ENCODE measurements at regions not wholly inside any gene's neighbourhood (a gene's known extent, or its start where the extent isn't known, plus 50 kb on each side); places are given as distances from the start of the nearest gene placed in this dataset.

- no peaks in the 10 kb centered on the region for H3K36me3 Mint-ChIP-seq
These were observed 117.2 kb downstream of the C7orf25 start for GRCh38 chr7:42794673-42795072.

GRCh38 chr7:42792841-42793240 lies 119.0 kb downstream of the C7orf25 start:
- H3K27me3 ChIP-seq (replicated peaks in 1 of 2; ENCODE audit: control insufficient read depth in 2 of 2, extremely low read depth in 1 of 2, insufficient read depth in 2 of 2, low read length in 1 of 2) = no peaks in the 10 kb centered on the region
- H3K27me3 Mint-ChIP-seq = peaks cover 10 to 15% of the 10 kb centered on the region in 2 donors
- POLR2A ChIA-PET = no interaction called here
- no peak overlapping the region for H3K4me3 Mint-ChIP-seq
- CTCF ChIA-PET = no interaction called here
- H3K27ac ChIP-seq (ENCODE audit: low read length) = no peak overlapping the region
- no peak overlapping the region for H3K4me3 ChIP-seq (ENCODE audit: control insufficient read depth in 1 of 2, extremely low read depth in 1 of 2, low read length in 1 of 2)
- WGBS (ENCODE audit: insufficient coverage) = no CpG with 5 or more reads among the region's 3 CpGs
- no peak overlapping the region for H3K27ac Mint-ChIP-seq
- peaks cover 0 to 10% (median 4%) of the 10 kb centered on the region in 3 donors for H3K9me3 Mint-ChIP-seq
- H3K9me3 ChIP-seq = no peaks in the 10 kb centered on the region
- no peaks in the 10 kb centered on the region for H3K4me1 ChIP-seq (ENCODE audit: control insufficient read depth in 1 of 2, extremely low read depth in 1 of 2, insufficient read depth in 2 of 2, low read length in 2 of 2)
- H3K4me1 Mint-ChIP-seq = no peaks in the 10 kb centered on the region
- no peaks in the 10 kb centered on the region for H3K36me3 ChIP-seq (ENCODE audit: control insufficient read depth in 2 of 2, extremely low read depth in 1 of 2, insufficient read depth in 1 of 2, low read length in 1 of 2)
- ATAC-seq (replicated peaks in 1 of 4) (no peak), DNase-seq (no peak)
- H3K36me3 Mint-ChIP-seq = no peaks in the 10 kb centered on the region

More at GRCh38 chr7:42794673-42795072, 117.2 kb downstream of the C7orf25 start:
- peaks cover 10 to 15% of the 10 kb centered on the region in 2 donors for H3K27me3 Mint-ChIP-seq
- Histone ChIP-seq H3K4me3 (ENCODE audit: control insufficient read depth in 1 of 2, extremely low read depth in 1 of 2, low read length in 1 of 2) (no peak overlapping the region), H3K27ac (ENCODE audit: low read length) (no peak overlapping the region), H3K27me3 (replicated peaks in 1 of 2; ENCODE audit: control insufficient read depth in 2 of 2, extremely low read depth in 1 of 2, insufficient read depth in 2 of 2, low read length in 1 of 2) (no peaks in the 10 kb centered on the region), H3K9me3 (no peaks in the 10 kb centered on the region), H3K36me3 (ENCODE audit: control insufficient read depth in 2 of 2, extremely low read depth in 1 of 2, insufficient read depth in 1 of 2, low read length in 1 of 2) (no peaks in the 10 kb centered on the region), H3K4me1 (ENCODE audit: control insufficient read depth in 1 of 2, extremely low read depth in 1 of 2, insufficient read depth in 2 of 2, low read length in 2 of 2) (no peaks in the 10 kb centered on the region)
- no peak overlapping the region for H3K27ac Mint-ChIP-seq
- ChIA-PET POLR2A (no interaction called here), CTCF (no interaction called here)
- H3K4me1 Mint-ChIP-seq = no peaks in the 10 kb centered on the region
- ATAC-seq (replicated peaks in 1 of 4) = no peak
- no peak for DNase-seq
- H3K9me3 Mint-ChIP-seq = peaks cover 0 to 19% (median 9%) of the 10 kb centered on the region in 3 donors
- no peak overlapping the region for H3K4me3 Mint-ChIP-seq
- 96% methylated on average over 18 of the region's 19 CpGs for WGBS (ENCODE audit: insufficient coverage)

- Mint-ChIP-seq H3K4me3 (no peak overlapping the region), H3K4me1 (no peaks in the 10 kb centered on the region), H3K27me3 (peaks cover 0 to 8% of the 10 kb centered on the region in 2 donors), H3K36me3 (no peaks in the 10 kb centered on the region), H3K9me3 (no peaks in the 10 kb centered on the region), H3K27ac (no peak overlapping the region)
- Histone ChIP-seq H3K27ac (ENCODE audit: low read length) (no peak overlapping the region), H3K4me3 (ENCODE audit: control insufficient read depth in 1 of 2, extremely low read depth in 1 of 2, low read length in 1 of 2) (no peak overlapping the region), H3K36me3 (ENCODE audit: control insufficient read depth in 2 of 2, extremely low read depth in 1 of 2, insufficient read depth in 1 of 2, low read length in 1 of 2) (no peaks in the 10 kb centered on the region), H3K4me1 (ENCODE audit: control insufficient read depth in 1 of 2, extremely low read depth in 1 of 2, insufficient read depth in 2 of 2, low read length in 2 of 2) (no peaks in the 10 kb centered on the region), H3K27me3 (replicated peaks in 1 of 2; ENCODE audit: control insufficient read depth in 2 of 2, extremely low read depth in 1 of 2, insufficient read depth in 2 of 2, low read length in 1 of 2) (no peaks in the 10 kb centered on the region), H3K9me3 (no peaks in the 10 kb centered on the region)
- ATAC-seq (replicated peaks in 1 of 4) = no peak
- ChIA-PET CTCF (no interaction called here), POLR2A (no interaction called here)
- no CpG with 5 or more reads among the region's 1 CpG for WGBS (ENCODE audit: insufficient coverage)
- no peak for DNase-seq
These were observed 121.7 kb downstream of the C7orf25 start for GRCh38 chr7:42790196-42790595.

DNA sequence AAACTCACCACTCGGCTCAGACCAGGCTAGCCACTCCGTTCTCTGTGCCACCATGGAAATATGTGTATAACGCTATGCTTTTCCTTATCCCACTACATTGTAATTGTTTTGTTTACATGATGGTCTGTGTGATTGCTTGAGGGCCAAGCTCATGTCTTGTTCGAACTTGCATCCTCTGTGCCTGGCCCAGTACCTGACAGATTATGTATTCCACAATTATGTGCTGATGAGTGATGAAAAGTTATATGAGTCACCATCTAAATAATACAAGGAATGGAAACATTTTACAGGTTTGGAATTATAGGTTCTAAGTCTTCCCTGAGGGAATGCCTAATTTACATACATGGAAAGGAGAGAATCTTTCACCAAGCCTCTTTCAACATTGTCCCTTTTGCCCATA lies 137.4 kb downstream of the C7orf25 start:
- Mint-ChIP-seq H3K36me3 (peaks cover 2% of the 10 kb centered on the region), H3K9me3 (peaks cover 8 to 10% (median 8%) of the 10 kb centered on the region in 3 donors), H3K4me3 (no peak overlapping the region), H3K27ac (no peak overlapping the region), H3K4me1 (no peaks in the 10 kb centered on the region), H3K27me3 (peaks cover 0 to 2% of the 10 kb centered on the region in 2 donors)
- WGBS (ENCODE audit: insufficient coverage) = 43% methylated on average over 1 of the region's 4 CpGs
- POLR2A ChIA-PET = no interaction called here
- Histone ChIP-seq H3K4me1 (ENCODE audit: control insufficient read depth in 1 of 2, extremely low read depth in 1 of 2, insufficient read depth in 2 of 2, low read length in 2 of 2) (no peaks in the 10 kb centered on the region), H3K27me3 (replicated peaks in 1 of 2; ENCODE audit: control insufficient read depth in 2 of 2, extremely low read depth in 1 of 2, insufficient read depth in 2 of 2, low read length in 1 of 2) (peaks cover 0 to 12% of the 10 kb centered on the region in 2 experiments), H3K36me3 (ENCODE audit: control insufficient read depth in 2 of 2, extremely low read depth in 1 of 2, insufficient read depth in 1 of 2, low read length in 1 of 2) (no peaks in the 10 kb centered on the region), H3K9me3 (no peaks in the 10 kb centered on the region), H3K4me3 (ENCODE audit: control insufficient read depth in 1 of 2, extremely low read depth in 1 of 2, low read length in 1 of 2) (no peak overlapping the region), H3K27ac (ENCODE audit: low read length) (no peak overlapping the region)
- no peak for ATAC-seq (replicated peaks in 1 of 4)
- no peak for DNase-seq
- CTCF ChIA-PET = no interaction called here

DNA sequence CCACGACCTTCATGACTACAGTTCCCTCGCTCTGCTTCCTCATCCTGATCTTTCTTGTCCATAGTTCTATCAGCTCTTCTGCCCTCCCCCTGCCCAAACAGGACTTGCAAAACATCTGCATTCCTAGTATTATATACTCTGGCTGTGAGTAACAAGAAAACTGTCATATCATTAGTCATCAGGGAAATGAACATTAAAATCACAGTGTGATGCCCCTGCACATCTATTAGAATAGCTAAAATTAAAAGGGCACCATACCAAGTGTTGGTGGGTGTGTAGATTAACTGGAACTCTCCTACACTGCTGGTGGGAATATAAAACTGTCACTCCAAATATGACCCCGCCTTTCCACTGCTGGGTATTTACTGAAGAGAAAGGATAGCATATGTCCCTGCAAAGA lies 141.8 kb downstream of the C7orf25 start:
- Histone ChIP-seq H3K9me3 (no peaks in the 10 kb centered on the region), H3K4me1 (ENCODE audit: control insufficient read depth in 1 of 2, extremely low read depth in 1 of 2, insufficient read depth in 2 of 2, low read length in 2 of 2) (no peaks in the 10 kb centered on the region), H3K27me3 (replicated peaks in 1 of 2; ENCODE audit: control insufficient read depth in 2 of 2, extremely low read depth in 1 of 2, insufficient read depth in 2 of 2, low read length in 1 of 2) (peaks cover 0 to 11% of the 10 kb centered on the region in 2 experiments), H3K27ac (ENCODE audit: low read length) (no peak overlapping the region), H3K36me3 (ENCODE audit: control insufficient read depth in 2 of 2, extremely low read depth in 1 of 2, insufficient read depth in 1 of 2, low read length in 1 of 2) (no peaks in the 10 kb centered on the region), H3K4me3 (ENCODE audit: control insufficient read depth in 1 of 2, extremely low read depth in 1 of 2, low read length in 1 of 2) (no peak overlapping the region)
- H3K9me3 Mint-ChIP-seq = no peaks in the 10 kb centered on the region
- H3K27ac Mint-ChIP-seq = no peak overlapping the region
- H3K27me3 Mint-ChIP-seq = peaks cover 0 to 3% of the 10 kb centered on the region in 2 donors
- ChIA-PET POLR2A (no interaction called here), CTCF (no interaction called here)
- ATAC-seq (replicated peaks in 1 of 4) (no peak), DNase-seq (no peak)
- no peak overlapping the region for H3K4me3 Mint-ChIP-seq
- WGBS (ENCODE audit: insufficient coverage) = 33% methylated on average over 1 of the region's 3 CpGs
- no peaks in the 10 kb centered on the region for H3K36me3 Mint-ChIP-seq
- H3K4me1 Mint-ChIP-seq = no peaks in the 10 kb centered on the region

DNA sequence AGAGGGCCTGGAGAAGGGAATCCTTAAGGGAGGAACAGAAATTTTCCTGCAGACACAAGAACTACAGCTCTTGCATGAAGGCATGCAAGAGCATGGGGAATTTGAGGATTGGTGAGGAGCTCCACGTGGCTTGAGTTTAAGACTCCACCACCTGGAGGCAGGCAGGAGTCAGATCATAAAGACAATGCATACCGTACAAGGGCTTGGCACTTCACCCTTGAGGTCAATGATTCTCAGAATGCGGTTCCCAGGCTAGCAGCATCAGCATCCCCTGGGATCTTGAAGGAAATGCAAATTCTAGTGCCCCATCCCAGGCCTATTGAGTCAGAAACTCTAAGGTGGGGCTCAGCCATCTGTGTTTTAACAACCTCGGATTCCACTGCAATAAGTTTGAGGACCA lies 143.8 kb downstream of the C7orf25 start:
- CTCF ChIA-PET = no interaction called here
- WGBS (ENCODE audit: insufficient coverage) = 62% methylated on average over 3 of the region's 4 CpGs
- Histone ChIP-seq H3K4me1 (ENCODE audit: control insufficient read depth in 1 of 2, extremely low read depth in 1 of 2, insufficient read depth in 2 of 2, low read length in 2 of 2) (no peaks in the 10 kb centered on the region), H3K27me3 (replicated peaks in 1 of 2; ENCODE audit: control insufficient read depth in 2 of 2, extremely low read depth in 1 of 2, insufficient read depth in 2 of 2, low read length in 1 of 2) (peaks cover 0 to 13% of the 10 kb centered on the region in 2 experiments), H3K36me3 (ENCODE audit: control insufficient read depth in 2 of 2, extremely low read depth in 1 of 2, insufficient read depth in 1 of 2, low read length in 1 of 2) (no peaks in the 10 kb centered on the region), H3K4me3 (ENCODE audit: control insufficient read depth in 1 of 2, extremely low read depth in 1 of 2, low read length in 1 of 2) (no peak overlapping the region), H3K27ac (ENCODE audit: low read length) (no peak overlapping the region), H3K9me3 (no peaks in the 10 kb centered on the region)
- no peak for DNase-seq
- Mint-ChIP-seq H3K36me3 (no peaks in the 10 kb centered on the region), H3K4me3 (no peak overlapping the region), H3K4me1 (no peaks in the 10 kb centered on the region), H3K27ac (no peak overlapping the region), H3K27me3 (peaks cover 6 to 14% of the 10 kb centered on the region in 2 donors), H3K9me3 (peaks cover 0 to 9% (median 0%) of the 10 kb centered on the region in 3 donors)
- no peak for ATAC-seq (replicated peaks in 1 of 4)
- POLR2A ChIA-PET = no interaction called here

DNA sequence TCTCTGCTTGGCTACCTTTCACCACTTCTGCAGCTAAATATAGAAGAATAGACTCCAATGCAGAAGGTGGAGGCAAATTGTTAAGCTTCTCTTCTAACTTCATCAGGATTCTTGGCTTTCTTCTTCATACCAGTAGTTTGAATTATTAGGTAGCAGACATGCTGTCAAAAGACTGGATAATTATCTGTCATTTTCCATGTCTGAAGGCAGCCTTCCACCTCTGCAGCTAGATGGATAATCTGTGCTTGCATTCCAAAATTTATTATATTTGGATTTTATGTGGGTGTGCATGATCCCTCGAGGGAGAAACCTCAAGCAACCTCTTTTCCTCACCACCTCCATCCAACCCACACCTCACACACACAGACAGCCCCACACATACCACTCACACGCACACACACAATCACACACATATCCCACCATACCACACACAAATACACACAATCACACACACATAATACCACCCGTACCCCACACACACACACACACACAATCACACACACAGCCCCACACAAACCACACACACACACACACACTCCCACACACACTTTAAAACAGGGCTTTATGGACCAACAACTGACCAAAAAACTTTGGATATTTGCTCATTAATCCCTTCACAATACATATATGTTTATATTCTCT lies 145.0 kb downstream of the C7orf25 start:
- no peak overlapping the region for H3K4me3 ChIP-seq (ENCODE audit: control insufficient read depth in 1 of 2, extremely low read depth in 1 of 2, low read length in 1 of 2)
- Mint-ChIP-seq H3K9me3 (peaks cover 0 to 9% (median 0%) of the 10 kb centered on the region in 3 donors), H3K4me3 (no peak overlapping the region), H3K27ac (no peak overlapping the region), H3K27me3 (peaks cover 6 to 14% of the 10 kb centered on the region in 2 donors), H3K4me1 (no peaks in the 10 kb centered on the region), H3K36me3 (no peaks in the 10 kb centered on the region)
- no peaks in the 10 kb centered on the region for H3K36me3 ChIP-seq (ENCODE audit: control insufficient read depth in 2 of 2, extremely low read depth in 1 of 2, insufficient read depth in 1 of 2, low read length in 1 of 2)
- peaks cover 0 to 6% of the 10 kb centered on the region in 2 experiments for H3K27me3 ChIP-seq (replicated peaks in 1 of 2; ENCODE audit: control insufficient read depth in 2 of 2, extremely low read depth in 1 of 2, insufficient read depth in 2 of 2, low read length in 1 of 2)
- CTCF ChIA-PET = no interaction called here
- H3K4me1 ChIP-seq (ENCODE audit: control insufficient read depth in 1 of 2, extremely low read depth in 1 of 2, insufficient read depth in 2 of 2, low read length in 2 of 2) = no peaks in the 10 kb centered on the region
- H3K27ac ChIP-seq (ENCODE audit: low read length) = no peak overlapping the region
- 81% methylated on average over 2 of the region's 3 CpGs for WGBS (ENCODE audit: insufficient coverage)
- H3K9me3 ChIP-seq = no peaks in the 10 kb centered on the region
- no peak for DNase-seq
- POLR2A ChIA-PET = no interaction called here
- ATAC-seq (replicated peaks in 1 of 4) = no peak

All from T-cell (primary cell).